DMS114 treated with DMSO at 0.1 percent for 48 hours (cell line): ENCODE measurements at regions not wholly inside any gene's neighbourhood (a gene's known extent, or its start where the extent isn't known, plus 50 kb on each side); places are given as distances from the start of the nearest gene placed in this dataset.
"Not testable (repeated sequence)": the region's sequence is repeated elsewhere in the genome, so short reads cannot be mapped to it uniquely, and the experiment has no call there.

ENCODE experiments used
- DNase-seq: peaks from one replicate; lab custom pipeline; 2025; ENCODE audit not compliant: unreplicated experiment; lab: John Stamatoyannopoulos, UW

- DNase-seq, result no peak
These were observed 125.3 kb upstream of the NOX3 start for GRCh38 chr6:155580904-155581303.

- DNase-seq, result no peak
These were observed 122.6 kb upstream of the NOX3 start for GRCh38 chr6:155578251-155578650.

- DNase-seq, result no peak
These were observed 106.3 kb upstream of the NOX3 start for GRCh38 chr6:155561966-155562364.

- no peak for DNase-seq
These were observed 105.8 kb upstream of the NOX3 start for GRCh38 chr6:155561257-155561965.

GRCh38 chr6:155549928-155550327, 94.3 kb upstream of the NOX3 start:
- DNase-seq, result no peak

GRCh38 chr6:155549028-155549798, 93.6 kb upstream of the NOX3 start:
- no peak for DNase-seq

- no peak for DNase-seq
These were observed 92.9 kb upstream of the NOX3 start for GRCh38 chr6:155548576-155548975.

GRCh38 chr6:155544677-155545076, 89.0 kb upstream of the NOX3 start:
- no peak for DNase-seq

- DNase-seq, result no peak
These were observed 87.7 kb upstream of the NOX3 start for GRCh38 chr6:155543166-155543847.

- no peak for DNase-seq
These were observed 86.4 kb upstream of the NOX3 start for GRCh38 chr6:155542036-155542435.

- no peak for DNase-seq
These were observed 83.2 kb upstream of the NOX3 start for GRCh38 chr6:155538708-155539390.

GRCh38 chr6:155534678-155535077, 79.0 kb upstream of the NOX3 start:
- DNase-seq, result no peak

GRCh38 chr6:155530219-155530834, 74.7 kb upstream of the NOX3 start:
- DNase-seq, result peak; percentile 10

GRCh38 chr6:155529814-155530213, 74.2 kb upstream of the NOX3 start:
- DNase-seq, result not testable (repeated sequence)

- no peak for DNase-seq
These were observed 73.4 kb upstream of the NOX3 start for GRCh38 chr6:155528982-155529453.

- no peak for DNase-seq
These were observed 72.7 kb upstream of the NOX3 start for GRCh38 chr6:155528335-155528734.

GRCh38 chr6:155527443-155527842, 71.8 kb upstream of the NOX3 start:
- DNase-seq, result no peak

GRCh38 chr6:155523821-155524651, 68.4 kb upstream of the NOX3 start:
- DNase-seq, result no peak

GRCh38 chr6:155521719-155522118, 66.1 kb upstream of the NOX3 start:
- DNase-seq, result no peak

GRCh38 chr6:155520078-155520477, 64.4 kb upstream of the NOX3 start:
- DNase-seq, result no peak
